Epithelial cell of esophagus (primary cell): ENCODE measurements at regions not wholly inside any gene's neighbourhood (a gene's known extent, or its start where the extent isn't known, plus 50 kb on each side); places are given as distances from the start of the nearest gene placed in this dataset.
A peak's percentile ranks its signal among the peaks of the same experiment; 100 is the strongest.
"Not testable (repeated sequence)": the region's sequence is repeated elsewhere in the genome, so short reads cannot be mapped to it uniquely, and the experiment has no call there.

Experiments
- DNase-seq: peaks from one replicate; pipeline ENCODE4 v3.0.0; 2010; ENCODE audit warnings: low read depth
- H3K4me3 ChIP-seq: 2 replicates; pipeline ENCODE4 v1.5.1; 2011; ENCODE audit warnings: mild to moderate bottlenecking, low read length, control low read depth
- CTCF ChIP-seq: IDR thresholded peaks from 2 replicates; pipeline ENCODE4 v1.5.1; 2011; ENCODE audit warnings: low read depth, mild to moderate bottlenecking, low read length, control low read depth, inconsistent platforms; ENCODE audit not compliant: insufficient read depth; ENCODE audit errors: missing control alignments

- no peak for TF ChIP-seq CTCF
- DNase-seq = peak; percentile 12
These were observed 130.6 kb upstream of the TOX3 start for GRCh38 chr16:52677501-52677900.

GRCh38 chr16:52676959-52677358, 130.0 kb upstream of the TOX3 start:
- TF ChIP-seq CTCF = no peak
- H3K4me3 ChIP-seq = no peak overlapping the region
- peak; percentile 6 for DNase-seq

More at GRCh38 chr16:52677501-52677900, 130.6 kb upstream of the TOX3 start:
- H3K4me3 ChIP-seq = no peak overlapping the region

- TF ChIP-seq CTCF = no peak
- H3K4me3 ChIP-seq = no peak overlapping the region
- no peak for DNase-seq
These were observed 124.6 kb upstream of the TOX3 start for GRCh38 chr16:52671590-52671989.

GRCh38 chr16:52657924-52658323, 111.0 kb upstream of the TOX3 start:
- no peak for TF ChIP-seq CTCF
- DNase-seq = no peak
- no peak overlapping the region for H3K4me3 ChIP-seq

GRCh38 chr16:52655916-52656315, 109.0 kb upstream of the TOX3 start:
- not testable (repeated sequence) for H3K4me3 ChIP-seq, DNase-seq

- not testable (repeated sequence) for DNase-seq, H3K4me3 ChIP-seq
These were observed 108.2 kb upstream of the TOX3 start for GRCh38 chr16:52655156-52655555.

GRCh38 chr16:52652033-52652432, 105.1 kb upstream of the TOX3 start:
- no peak for TF ChIP-seq CTCF
- no peak overlapping the region for H3K4me3 ChIP-seq

GRCh38 chr16:52650789-52651188, 103.8 kb upstream of the TOX3 start:
- no peak for TF ChIP-seq CTCF
- DNase-seq = no peak
- no peak overlapping the region for H3K4me3 ChIP-seq

More at GRCh38 chr16:52652033-52652432, 105.1 kb upstream of the TOX3 start:
- no peak for DNase-seq
